ENCODE measurements at regions not wholly inside any gene's neighbourhood (a gene's known extent, or its start where the extent isn't known, plus 50 kb on each side); places are given as distances from the start of the nearest gene placed in this dataset.

DNA sequence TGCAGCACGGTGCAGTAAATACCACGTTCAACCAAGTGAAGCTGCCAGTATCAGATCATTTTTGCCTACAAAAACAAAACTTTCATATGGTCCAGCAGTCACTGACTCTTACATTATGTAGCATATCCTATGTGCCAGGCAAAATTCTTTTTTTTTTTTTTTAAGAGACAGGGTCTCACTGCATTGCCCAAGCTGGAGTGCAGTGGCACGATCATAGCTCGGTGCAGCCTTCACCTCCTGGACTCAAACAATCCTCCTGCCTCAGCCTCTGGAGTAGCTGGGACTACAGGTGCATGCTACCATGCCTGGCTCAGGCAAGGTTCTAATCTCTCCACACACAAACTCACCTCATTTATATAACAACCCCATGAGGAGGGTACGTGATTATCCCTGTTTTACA is 208.6 kb upstream of the JARID2 start:
- no peaks in the 10 kb centered on the region for H3K36me3 Mint-ChIP-seq (ENCODE audit: low read depth)
- ATAC-seq = no peak
- H3K27me3 Mint-ChIP-seq = no peaks in the 10 kb centered on the region
- peaks cover 15% of the 10 kb centered on the region for H3K4me1 Mint-ChIP-seq (ENCODE audit: low read depth)
- TF ChIP-seq, protein P1, sequence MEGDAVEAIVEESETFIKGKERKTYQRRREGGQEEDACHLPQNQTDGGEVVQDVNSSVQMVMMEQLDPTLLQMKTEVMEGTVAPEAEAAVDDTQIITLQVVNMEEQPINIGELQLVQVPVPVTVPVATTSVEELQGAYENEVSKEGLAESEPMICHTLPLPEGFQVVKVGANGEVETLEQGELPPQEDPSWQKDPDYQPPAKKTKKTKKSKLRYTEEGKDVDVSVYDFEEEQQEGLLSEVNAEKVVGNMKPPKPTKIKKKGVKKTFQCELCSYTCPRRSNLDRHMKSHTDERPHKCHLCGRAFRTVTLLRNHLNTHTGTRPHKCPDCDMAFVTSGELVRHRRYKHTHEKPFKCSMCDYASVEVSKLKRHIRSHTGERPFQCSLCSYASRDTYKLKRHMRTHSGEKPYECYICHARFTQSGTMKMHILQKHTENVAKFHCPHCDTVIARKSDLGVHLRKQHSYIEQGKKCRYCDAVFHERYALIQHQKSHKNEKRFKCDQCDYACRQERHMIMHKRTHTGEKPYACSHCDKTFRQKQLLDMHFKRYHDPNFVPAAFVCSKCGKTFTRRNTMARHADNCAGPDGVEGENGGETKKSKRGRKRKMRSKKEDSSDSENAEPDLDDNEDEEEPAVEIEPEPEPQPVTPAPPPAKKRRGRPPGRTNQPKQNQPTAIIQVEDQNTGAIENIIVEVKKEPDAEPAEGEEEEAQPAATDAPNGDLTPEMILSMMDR (IDR thresholded peaks at IDR 0.05) = no peak
- H3K9me3 Mint-ChIP-seq = no peaks in the 10 kb centered on the region
- CTCF ChIA-PET = no interaction called here
- no peak for DNase-seq
- H3K27ac Mint-ChIP-seq = no peak overlapping the region
- intact Hi-C loops (cut with micrococcal nuclease) = no loop called here
- POLR2A ChIA-PET = no interaction called here
- H3K4me3 Mint-ChIP-seq = no peak overlapping the region

DNA sequence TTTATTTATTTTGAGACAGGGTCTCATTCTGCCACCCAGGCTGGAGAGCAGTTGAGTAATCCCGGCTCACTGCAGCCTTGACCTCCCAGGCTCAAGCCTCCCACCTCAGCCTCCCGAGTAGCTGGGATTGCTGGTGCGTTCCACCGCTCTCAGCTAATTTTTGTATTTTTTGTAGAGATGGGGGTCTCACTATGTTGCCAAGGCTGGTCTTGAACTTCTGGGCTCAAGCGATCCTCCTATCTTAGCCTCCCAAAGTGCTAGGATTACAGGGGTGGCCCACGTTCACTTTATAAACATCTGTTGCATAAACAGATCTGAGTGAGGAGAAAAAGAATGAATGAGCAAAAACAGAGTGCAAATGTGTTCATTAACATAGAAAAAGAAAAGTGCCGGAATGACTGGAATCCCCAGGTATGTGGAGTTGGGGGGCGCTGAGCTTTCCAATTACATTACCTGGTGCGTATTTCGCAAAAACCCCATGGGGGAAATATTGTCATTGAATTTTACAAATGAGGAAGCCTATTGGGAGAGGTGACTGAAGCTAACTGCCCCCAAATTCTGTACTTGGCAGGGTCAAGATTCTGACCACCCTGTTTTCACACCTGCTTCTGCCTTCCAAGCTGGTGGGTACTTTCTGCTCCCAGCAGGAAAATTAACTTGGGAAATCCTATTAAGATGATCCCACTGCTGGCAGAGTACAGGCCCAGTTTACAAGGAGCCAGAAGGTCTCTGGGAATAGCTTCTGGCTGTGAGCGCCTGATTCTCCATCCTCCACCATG is 207.7 kb upstream of the JARID2 start:
- Mint-ChIP-seq H3K27ac (no peak overlapping the region), H3K27me3 (no peaks in the 10 kb centered on the region), H3K4me3 (no peak overlapping the region), H3K9me3 (no peaks in the 10 kb centered on the region), H3K4me1 (ENCODE audit: low read depth) (peaks cover 7% of the 10 kb centered on the region), H3K36me3 (ENCODE audit: low read depth) (no peaks in the 10 kb centered on the region)
- CTCF ChIA-PET = no interaction called here
- TF ChIP-seq, protein P1 (IDR thresholded peaks at IDR 0.05) = no peak
- ATAC-seq (no peak), DNase-seq (no peak)
- POLR2A ChIA-PET = interaction anchor here (1.1 kb wide), 1 partner anchor 11 kb away, joined by 3 read pairs; no protein-coding TSS in a partner anchor
- intact Hi-C loops (cut with micrococcal nuclease) = no loop called here

DNA sequence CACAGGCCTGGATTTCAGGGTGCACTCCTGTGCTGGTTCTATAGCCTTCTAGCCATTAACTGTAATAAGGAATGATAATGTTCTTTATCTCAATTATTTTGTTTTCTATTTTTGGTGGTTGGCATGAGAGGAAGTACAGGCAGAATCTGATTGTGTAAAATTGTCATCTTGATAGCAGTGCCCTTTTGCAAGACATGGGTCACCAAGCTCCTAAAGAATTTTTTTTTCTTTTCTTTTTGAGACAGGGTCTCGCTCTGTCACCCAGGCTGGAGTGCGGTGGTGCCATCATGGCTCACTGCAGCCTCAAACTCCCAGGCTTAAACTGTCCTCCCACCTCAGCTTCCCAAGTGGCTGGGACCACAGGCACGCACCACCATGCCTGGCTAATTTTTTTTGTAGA is 206.7 kb upstream of the JARID2 start:
- no peaks in the 10 kb centered on the region for H3K9me3 Mint-ChIP-seq
- no peaks in the 10 kb centered on the region for H3K27me3 Mint-ChIP-seq
- H3K36me3 Mint-ChIP-seq (ENCODE audit: low read depth) = no peaks in the 10 kb centered on the region
- ATAC-seq (no peak), DNase-seq (no peak)
- H3K27ac Mint-ChIP-seq = no peak overlapping the region
- H3K4me1 Mint-ChIP-seq (ENCODE audit: low read depth) = no peaks in the 10 kb centered on the region
- no peak overlapping the region for H3K4me3 Mint-ChIP-seq
- intact Hi-C loops (cut with micrococcal nuclease) = no loop called here
- ChIA-PET POLR2A (interaction anchor here (1.1 kb wide), 1 partner anchor 10 kb away, joined by 3 read pairs; no protein-coding TSS in a partner anchor), CTCF (no interaction called here)
- TF ChIP-seq, protein P1 (IDR thresholded peaks at IDR 0.05) = no peak

DNA sequence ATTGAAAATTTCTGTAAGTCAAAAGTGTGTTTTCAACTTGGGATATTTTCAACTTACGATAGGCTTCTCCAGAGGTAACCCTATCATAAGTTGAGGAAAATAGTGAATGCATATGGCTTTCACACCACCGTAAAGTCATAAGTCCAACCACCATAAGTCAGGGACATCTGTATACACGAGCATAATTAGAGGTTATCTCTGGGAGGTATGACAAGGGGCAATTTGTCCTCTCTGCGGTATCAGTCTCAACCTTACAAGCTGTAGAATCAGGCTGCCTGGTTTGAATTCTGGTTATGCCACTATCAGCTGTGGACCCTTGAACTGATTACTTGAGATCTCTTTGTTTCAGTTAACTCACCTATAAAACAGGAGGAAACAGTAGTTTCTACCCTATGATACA is 202.9 kb upstream of the JARID2 start:
- POLR2A ChIA-PET = no interaction called here
- no peak for DNase-seq
- no peaks in the 10 kb centered on the region for H3K36me3 Mint-ChIP-seq (ENCODE audit: low read depth)
- H3K27ac Mint-ChIP-seq = no peak overlapping the region
- CTCF ChIA-PET = no interaction called here
- ATAC-seq = no peak
- TF ChIP-seq, protein P1 (IDR thresholded peaks at IDR 0.05) = no peak
- intact Hi-C loops (cut with micrococcal nuclease) = no loop called here
- no peak overlapping the region for H3K4me3 Mint-ChIP-seq
- no peaks in the 10 kb centered on the region for H3K9me3 Mint-ChIP-seq
- H3K4me1 Mint-ChIP-seq (ENCODE audit: low read depth) = no peaks in the 10 kb centered on the region
- no peaks in the 10 kb centered on the region for H3K27me3 Mint-ChIP-seq

DNA sequence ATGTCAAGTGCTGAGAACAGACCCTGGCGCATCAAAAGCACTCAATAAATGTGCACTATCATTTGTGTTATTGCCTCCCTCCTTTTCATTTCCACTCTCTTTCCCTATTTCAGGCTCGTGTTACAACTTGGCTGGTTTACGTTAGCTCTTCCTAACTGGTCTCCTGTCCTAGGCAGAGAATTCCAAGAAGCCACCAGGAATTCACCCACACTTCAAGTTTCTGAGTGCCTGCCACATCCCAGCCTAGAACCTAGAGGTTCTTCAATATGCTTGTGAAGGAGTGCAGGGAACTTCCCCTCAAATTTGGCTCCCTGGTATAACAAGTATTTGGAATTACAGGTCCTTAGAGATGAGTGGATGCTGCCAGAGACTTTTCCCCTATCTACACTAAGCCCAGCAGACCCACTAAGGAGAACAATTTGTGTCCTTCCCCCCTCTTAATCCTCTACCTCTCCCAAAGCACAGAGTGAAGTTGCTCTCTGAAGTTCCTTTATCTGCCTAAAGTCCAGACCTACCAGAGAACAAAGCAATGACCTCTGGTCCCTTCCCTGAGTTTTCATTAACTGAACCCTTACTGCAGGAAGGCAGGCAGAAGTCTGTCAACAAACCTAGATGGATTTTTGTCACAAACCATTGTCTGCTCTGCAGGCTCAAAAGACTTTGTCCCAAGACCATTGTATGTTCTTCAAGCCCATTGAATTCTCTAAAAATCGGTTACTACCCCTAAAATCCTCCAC is 201.6 kb upstream of the JARID2 start:
- no peaks in the 10 kb centered on the region for H3K9me3 Mint-ChIP-seq
- CTCF ChIA-PET = no interaction called here
- no peaks in the 10 kb centered on the region for H3K27me3 Mint-ChIP-seq
- intact Hi-C loops (cut with micrococcal nuclease) = no loop called here
- H3K4me3 Mint-ChIP-seq = no peak overlapping the region
- no peaks in the 10 kb centered on the region for H3K4me1 Mint-ChIP-seq (ENCODE audit: low read depth)
- POLR2A ChIA-PET = no interaction called here
- no peaks in the 10 kb centered on the region for H3K36me3 Mint-ChIP-seq (ENCODE audit: low read depth)
- TF ChIP-seq, protein P1 (IDR thresholded peaks at IDR 0.05) = no peak
- no peak overlapping the region for H3K27ac Mint-ChIP-seq
- DNase-seq = no peak
- no peak for ATAC-seq
